Endothelial cell of umbilical vein (primary cell): ENCODE measurements at regions not wholly inside any gene's neighbourhood (a gene's known extent, or its start where the extent isn't known, plus 50 kb on each side); places are given as distances from the start of the nearest gene placed in this dataset.

ENCODE experiments used
- BruUV-seq: library from RNA; stranded (reverse); fragments of 400-500 nt; replicated peaks from 2 replicates; lab custom pipeline; 2021; lab: Mats Ljungman, UMichigan
- CTCF ChIA-PET: fragments of 300-600, 350-600 bp; sonication (Branson Sonifier 250); formaldehyde crosslinking; loops from one replicate; lab custom pipeline; 2021; ENCODE audit warnings: antibody characterized with exemption, inconsistent platforms; lab: Charles Lee
- POLR2A ChIA-PET: fragments of 300-600, 350-600 bp; sonication (Branson Sonifier 250); formaldehyde crosslinking; loops from one replicate; lab custom pipeline; 2021; ENCODE audit warnings: antibody characterized with exemption, inconsistent platforms; lab: Charles Lee
- DNase-seq: peaks from one replicate; pipeline ENCODE4 v3.0.0-alpha.2; 2011; ENCODE audit warnings: low read depth, low spot score
- FAIRE-seq: peaks from 2 replicates; lab custom pipeline; 2011; peaks lifted over from hg19 to GRCh38; lab: Jason Lieb, UNC
- H2AFZ ChIP-seq: 2 replicates; pipeline ENCODE4 v1.6.0; 2012; ENCODE audit warnings: low read depth, low read length, control low read depth, inconsistent platforms
- H3K27ac ChIP-seq: 2 replicates; pipeline ENCODE4 v1.5.1; 2011; ENCODE audit warnings: low read depth, mild to moderate bottlenecking, control low read depth, low read length, moderate library complexity; ENCODE audit not compliant: insufficient read depth
- H3K27me3 ChIP-seq, 2 experiments: 2 replicates each; pipeline versions ENCODE4 v1.6.0 to v1.6.1; 2011; ENCODE audit warnings: low read length in 2 of 2, mixed read lengths in 1 of 2; ENCODE audit not compliant: control insufficient read depth in 2 of 2, insufficient read depth in 2 of 2
- H3K36me3 ChIP-seq, 2 experiments: 2 replicates in 1 of 2; 3 replicates in 1 of 2; pipeline ENCODE4 v1.5.1; 2011; ENCODE audit warnings: low read length in 2 of 2, mild to moderate bottlenecking in 1 of 2, moderate library complexity in 1 of 2; ENCODE audit not compliant: control insufficient read depth in 2 of 2, insufficient read depth in 2 of 2; ENCODE audit errors: extremely low read depth in 1 of 2
- H3K4me1 ChIP-seq: 3 replicates; pipeline ENCODE4 v1.5.1; 2011; ENCODE audit warnings: mild to moderate bottlenecking, low read length; ENCODE audit not compliant: control insufficient read depth, insufficient read depth; ENCODE audit errors: extremely low read depth
- H3K4me2 ChIP-seq: 2 replicates; pipeline ENCODE4 v1.6.1; 2011; ENCODE audit warnings: low read length, control low read depth, mixed read lengths; ENCODE audit not compliant: insufficient read depth
- H3K4me3 ChIP-seq, 3 experiments: fragments of 200-600 bp in 1 of 3; sonication (generic), shearing (Covaris generic) in 1 of 3; replicated peaks in 1 of 3; 2 replicates each; pipeline ENCODE4 v1.5.1; 2011 to 2016; ENCODE audit warnings: control low read depth in 3 of 3, low read length in 3 of 3, mild to moderate bottlenecking in 2 of 3, inconsistent platforms in 1 of 3, low read depth in 1 of 3, moderate library complexity in 1 of 3; ENCODE audit not compliant: insufficient read depth in 1 of 3
- H3K79me2 ChIP-seq: 2 replicates; pipeline ENCODE4 v1.6.0; 2012; ENCODE audit warnings: low read length, inconsistent platforms; ENCODE audit not compliant: control insufficient read depth, insufficient read depth
- H3K9ac ChIP-seq: replicated peaks from 2 replicates; pipeline ENCODE3; 2011; ENCODE audit warnings: low read length, control low read depth; ENCODE audit not compliant: insufficient read depth; ENCODE audit errors: extremely low read depth
- H3K9me1 ChIP-seq: replicated peaks from 3 replicates; pipeline ENCODE4 v1.6.0; 2011; ENCODE audit warnings: mild to moderate bottlenecking, low read length; ENCODE audit not compliant: control insufficient read depth, insufficient read depth; ENCODE audit errors: extremely low read depth
- H3K9me3 ChIP-seq: replicated peaks from 2 replicates; pipeline ENCODE4 v1.5.1; 2012; ENCODE audit warnings: low read length, inconsistent platforms; ENCODE audit not compliant: control insufficient read depth, insufficient read depth
- H4K20me1 ChIP-seq: replicated peaks from 2 replicates; pipeline ENCODE3; 2011; ENCODE audit warnings: mild to moderate bottlenecking, low read length; ENCODE audit not compliant: control insufficient read depth, insufficient read depth; ENCODE audit errors: extremely low read depth
- EZH2 ChIP-seq: IDR thresholded peaks from 2 replicates; pipeline ENCODE4 v1.6.1; 2012; ENCODE audit warnings: borderline replicate concordance, low read depth, mild to moderate bottlenecking, moderate library complexity, low read length, inconsistent platforms; ENCODE audit not compliant: severe bottlenecking
- FOS ChIP-seq: IDR thresholded peaks from 2 replicates; pipeline ENCODE4 v1.6.1; 2011; ENCODE audit warnings: mild to moderate bottlenecking, low read length, moderate library complexity, borderline replicate concordance; ENCODE audit not compliant: insufficient read depth
- GATA2 ChIP-seq: IDR thresholded peaks from 2 replicates; pipeline ENCODE4 v1.7.0; 2011; ENCODE audit warnings: low read depth, mild to moderate bottlenecking, moderate library complexity, mixed read lengths, low read length; ENCODE audit not compliant: insufficient read length, insufficient read depth
- JUN ChIP-seq: IDR thresholded peaks from 2 replicates; pipeline ENCODE4 v1.6.1; 2011; ENCODE audit warnings: borderline replicate concordance, low read depth; ENCODE audit not compliant: insufficient read length, insufficient read depth
- MAX ChIP-seq: IDR thresholded peaks from 2 replicates; pipeline ENCODE4 v1.6.1; 2011; ENCODE audit not compliant: insufficient read depth, insufficient read length
- MYC ChIP-seq: IDR thresholded peaks from one replicate; pipeline ENCODE4 v1.6.1; 2011; ENCODE audit warnings: mild to moderate bottlenecking, low read depth, low read length
- POLR2A ChIP-seq: IDR thresholded peaks from 2 replicates; pipeline ENCODE4 v1.6.1; 2012; ENCODE audit warnings: low read depth, mild to moderate bottlenecking, control low read depth, low read length
- POLR2AphosphoS5 ChIP-seq: IDR thresholded peaks from 2 replicates; pipeline ENCODE4 v1.6.1; 2012; ENCODE audit warnings: low read depth, mild to moderate bottlenecking, control low read depth, low read length, moderate library complexity; ENCODE audit not compliant: insufficient read depth
- dilution Hi-C: fragments of 300-500 bp; cut with MboI; formaldehyde crosslinking; loops from one replicate; pipeline ENCODE4 v1.15.0; 2019; ENCODE audit warnings: low sequenced_read_pairs; ENCODE audit not compliant: extremely low pct_ligation_motif_present
- intact Hi-C: fragments of 100-400 bp; cut with micrococcal nuclease; formaldehyde crosslinking; loops from one replicate; pipeline ENCODE4 v1.10.0; 2022
- TF ChIP-seq, protein P1 (sequence below), 2 donors: IDR thresholded peaks; 1 replicate in 1 of 2; 2 replicates in 1 of 2; pipeline ENCODE4 v1.5.1; 2011; ENCODE audit warnings: low read length in 2 of 2, mild to moderate bottlenecking in 2 of 2, moderate library complexity in 2 of 2, control low read depth in 1 of 2, inconsistent platforms in 1 of 2, low read depth in 1 of 2; ENCODE audit not compliant: insufficient read depth in 1 of 2; ENCODE audit errors: extremely low read depth in 1 of 2

GRCh38 chr3:76495216-76495615 is 544.7 kb upstream of the ROBO2 start:
- Histone ChIP-seq H3K4me2 (no peak overlapping the region), H4K20me1 (no peaks in the 10 kb centered on the region), H3K4me3 (no peak overlapping the region), H3K4me1 (no peaks in the 10 kb centered on the region), H2AFZ (no peak overlapping the region), H3K79me2 (no peaks in the 10 kb centered on the region), H3K36me3 (no peaks in the 10 kb centered on the region), H3K9ac (no peak overlapping the region), H3K9me3 (no peaks in the 10 kb centered on the region), H3K27me3 (no peaks in the 10 kb centered on the region), H3K9me1 (no peaks in the 10 kb centered on the region), H3K27ac (no peak overlapping the region)
- ChIA-PET CTCF (no interaction called here), POLR2A (no interaction called here)
- dilution Hi-C loops = no loop called here
- BruUV-seq = no TSS peak
- no peak for DNase-seq
- intact Hi-C loops = no loop called here
- FAIRE-seq = no peak
- no peak for TF ChIP-seq POLR2AphosphoS5
- no peak for TF ChIP-seq GATA2
- TF ChIP-seq EZH2 = no peak
- TF ChIP-seq JUN = no peak
- no peak for TF ChIP-seq FOS
- no peak for TF ChIP-seq MYC
- no peak for TF ChIP-seq MAX
- TF ChIP-seq, protein P1, sequence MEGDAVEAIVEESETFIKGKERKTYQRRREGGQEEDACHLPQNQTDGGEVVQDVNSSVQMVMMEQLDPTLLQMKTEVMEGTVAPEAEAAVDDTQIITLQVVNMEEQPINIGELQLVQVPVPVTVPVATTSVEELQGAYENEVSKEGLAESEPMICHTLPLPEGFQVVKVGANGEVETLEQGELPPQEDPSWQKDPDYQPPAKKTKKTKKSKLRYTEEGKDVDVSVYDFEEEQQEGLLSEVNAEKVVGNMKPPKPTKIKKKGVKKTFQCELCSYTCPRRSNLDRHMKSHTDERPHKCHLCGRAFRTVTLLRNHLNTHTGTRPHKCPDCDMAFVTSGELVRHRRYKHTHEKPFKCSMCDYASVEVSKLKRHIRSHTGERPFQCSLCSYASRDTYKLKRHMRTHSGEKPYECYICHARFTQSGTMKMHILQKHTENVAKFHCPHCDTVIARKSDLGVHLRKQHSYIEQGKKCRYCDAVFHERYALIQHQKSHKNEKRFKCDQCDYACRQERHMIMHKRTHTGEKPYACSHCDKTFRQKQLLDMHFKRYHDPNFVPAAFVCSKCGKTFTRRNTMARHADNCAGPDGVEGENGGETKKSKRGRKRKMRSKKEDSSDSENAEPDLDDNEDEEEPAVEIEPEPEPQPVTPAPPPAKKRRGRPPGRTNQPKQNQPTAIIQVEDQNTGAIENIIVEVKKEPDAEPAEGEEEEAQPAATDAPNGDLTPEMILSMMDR (IDR thresholded peaks at IDR 0.05; ENCODE audit: extremely low read depth in 1 of 2, insufficient read depth in 1 of 2, low read depth in 1 of 2, low read length in 2 of 2) = no peak
- TF ChIP-seq POLR2A = no peak
